MV-4-11 (cell line): ENCODE measurements at regions not wholly inside any gene's neighbourhood (a gene's known extent, or its start where the extent isn't known, plus 50 kb on each side); places are given as distances from the start of the nearest gene placed in this dataset.

Experiments
- DNase-seq: peaks from one replicate; lab custom pipeline; 2025; lab: John Stamatoyannopoulos, UW

- DNase-seq = no peak
Measured at GRCh38 chr4:23660865-23661264, 229.0 kb downstream of the PPARGC1A start.

GRCh38 chr4:23654791-23655190 is 235.1 kb downstream of the PPARGC1A start:
- no peak for DNase-seq

- DNase-seq = no peak
Measured at GRCh38 chr4:23648854-23649596, 240.8 kb downstream of the PPARGC1A start.

- DNase-seq = no peak
Measured at GRCh38 chr4:23635468-23635867, 254.4 kb downstream of the PPARGC1A start.

GRCh38 chr4:23631255-23631950 is 258.4 kb downstream of the PPARGC1A start:
- no peak for DNase-seq

GRCh38 chr4:23630110-23630509 is 259.7 kb downstream of the PPARGC1A start:
- no peak for DNase-seq

- no peak for DNase-seq
Measured at GRCh38 chr4:23629421-23629820, 260.4 kb downstream of the PPARGC1A start.

- peak; percentile 39 for DNase-seq
Measured at GRCh38 chr4:23614284-23614892, 275.5 kb downstream of the PPARGC1A start.

GRCh38 chr4:23613782-23614181 is 276.1 kb downstream of the PPARGC1A start:
- DNase-seq = no peak

- no peak for DNase-seq
Measured at GRCh38 chr4:23602720-23603119, 287.1 kb downstream of the PPARGC1A start.

GRCh38 chr4:23594125-23594524 is 295.7 kb downstream of the PPARGC1A start:
- no peak for DNase-seq

- DNase-seq = no peak
Measured at GRCh38 chr4:23590431-23590830, 299.4 kb downstream of the PPARGC1A start.

- no peak for DNase-seq
Measured at GRCh38 chr4:23584024-23584423, 305.8 kb downstream of the PPARGC1A start.

- DNase-seq = no peak
Measured at GRCh38 chr4:23582671-23583070, 307.2 kb downstream of the PPARGC1A start.

- no peak for DNase-seq
Measured at GRCh38 chr4:23579166-23579565, 310.7 kb downstream of the PPARGC1A start.

GRCh38 chr4:23577398-23577797 is 312.4 kb downstream of the PPARGC1A start:
- no peak for DNase-seq

- DNase-seq = no peak
Measured at GRCh38 chr4:23572382-23572781, 317.5 kb downstream of the PPARGC1A start.

GRCh38 chr4:23567338-23567737 is 322.5 kb downstream of the PPARGC1A start:
- no peak for DNase-seq

GRCh38 chr4:23560748-23561147 is 329.1 kb downstream of the PPARGC1A start:
- DNase-seq = no peak

- no peak for DNase-seq
Measured at GRCh38 chr4:23558101-23558500, 331.7 kb downstream of the PPARGC1A start.

- no peak for DNase-seq
Measured at GRCh38 chr4:23547601-23548000, 342.2 kb downstream of the PPARGC1A start.

- no peak for DNase-seq
Measured at GRCh38 chr4:23547096-23547495, 342.8 kb downstream of the PPARGC1A start.

GRCh38 chr4:23539969-23540569 is 349.8 kb downstream of the PPARGC1A start:
- no peak for DNase-seq
